Trophoblast cell (in vitro differentiated cells and primary cell): ENCODE measurements at regions not wholly inside any gene's neighbourhood (a gene's known extent, or its start where the extent isn't known, plus 50 kb on each side); places are given as distances from the start of the nearest gene placed in this dataset.
"Not testable (repeated sequence)": the region's sequence is repeated elsewhere in the genome, so short reads cannot be mapped to it uniquely, and the experiment has no call there.

Experiments used
- DNase-seq, 2 donors: peaks; one replicate each; pipeline ENCODE4 v3.0.0-alpha.2; 2016
- H2AFZ ChIP-seq: 2 replicates; pipeline ENCODE4 v1.6.1; 2013; ENCODE audit warnings: low read length, moderate library complexity, mild to moderate bottlenecking; ENCODE audit not compliant: insufficient read depth, poor library complexity
- H2AK5ac ChIP-seq: 2 replicates; pipeline ENCODE4 v1.6.1; 2013; ENCODE audit warnings: mild to moderate bottlenecking, low read length
- H2BK120ac ChIP-seq: 2 replicates; pipeline ENCODE4 v1.6.1; 2013; ENCODE audit warnings: low read length, mild to moderate bottlenecking, moderate library complexity; ENCODE audit not compliant: insufficient read depth, poor library complexity
- H2BK12ac ChIP-seq: 2 replicates; pipeline ENCODE4 v1.6.1; 2013; ENCODE audit warnings: mild to moderate bottlenecking, low read length, moderate library complexity
- H2BK5ac ChIP-seq: 2 replicates; pipeline ENCODE4 v1.6.1; 2013; ENCODE audit warnings: low read length, low read depth, moderate library complexity, mild to moderate bottlenecking; ENCODE audit not compliant: poor library complexity
- H3K14ac ChIP-seq: 2 replicates; pipeline ENCODE4 v1.6.1; 2013; ENCODE audit warnings: mild to moderate bottlenecking, low read length
- H3K18ac ChIP-seq: 2 replicates; pipeline ENCODE4 v1.6.1; 2013; ENCODE audit warnings: mild to moderate bottlenecking, low read length
- H3K23ac ChIP-seq: 2 replicates; pipeline ENCODE4 v1.6.1; 2013; ENCODE audit warnings: low read length
- H3K27ac ChIP-seq: 2 replicates; pipeline ENCODE4 v1.5.1; 2013; ENCODE audit warnings: low read depth, mild to moderate bottlenecking, inconsistent platforms, low read length, moderate library complexity
- H3K27me3 ChIP-seq: 2 replicates; pipeline ENCODE4 v1.6.1; 2013; ENCODE audit warnings: inconsistent platforms, mild to moderate bottlenecking, low read length, moderate library complexity; ENCODE audit not compliant: insufficient read depth
- H3K36me3 ChIP-seq, 2 experiments: 1 replicate in 1 of 2; 2 replicates in 1 of 2; pipeline ENCODE4 v1.6.1; 2013; ENCODE audit warnings: low read length in 2 of 2, mild to moderate bottlenecking in 2 of 2, moderate library complexity in 1 of 2; ENCODE audit not compliant: insufficient read depth in 2 of 2, control insufficient read depth in 1 of 2
- H3K4ac ChIP-seq: 2 replicates; pipeline ENCODE4 v1.6.1; 2013; ENCODE audit warnings: low read depth, mild to moderate bottlenecking, low read length, moderate library complexity
- H3K4me1 ChIP-seq, 2 experiments: 1 replicate in 1 of 2; 2 replicates in 1 of 2; pipeline ENCODE4 v1.6.1; 2013; ENCODE audit warnings: low read length in 2 of 2, mild to moderate bottlenecking in 2 of 2, moderate library complexity in 1 of 2; ENCODE audit not compliant: insufficient read depth in 2 of 2, control insufficient read depth in 1 of 2
- H3K4me2 ChIP-seq: 2 replicates; pipeline ENCODE4 v1.6.1; 2013; ENCODE audit warnings: inconsistent platforms, mild to moderate bottlenecking, low read length, moderate library complexity
- H3K4me3 ChIP-seq: 2 replicates; pipeline ENCODE4 v1.5.1; 2013; ENCODE audit warnings: mild to moderate bottlenecking, low read depth, low read length, inconsistent platforms
- H3K79me1 ChIP-seq: one replicate; pipeline ENCODE4 v1.6.1; 2013; ENCODE audit warnings: low read length
- H3K79me2 ChIP-seq: 2 replicates; pipeline ENCODE4 v1.6.1; 2013; ENCODE audit warnings: low read length, mild to moderate bottlenecking; ENCODE audit not compliant: control insufficient read depth, insufficient read depth, poor library complexity
- H3K9ac ChIP-seq: 2 replicates; pipeline ENCODE4 v1.6.1; 2013; ENCODE audit warnings: mild to moderate bottlenecking, low read length
- H3K9me3 ChIP-seq: 2 replicates; pipeline ENCODE4 v1.6.1; 2013; ENCODE audit warnings: low read depth, mild to moderate bottlenecking, control low read depth, inconsistent platforms, low read length; ENCODE audit not compliant: insufficient read depth
- H4K12ac ChIP-seq: 2 replicates; pipeline ENCODE4 v1.6.1; 2013; ENCODE audit warnings: low read depth, mild to moderate bottlenecking, low read length, moderate library complexity
- H4K8ac ChIP-seq: 2 replicates; pipeline ENCODE4 v1.6.1; 2013; ENCODE audit warnings: low read depth, mild to moderate bottlenecking, low read length, moderate library complexity
- H4K91ac ChIP-seq: one replicate; pipeline ENCODE4 v1.6.1; 2013; ENCODE audit warnings: low read depth, mild to moderate bottlenecking, low read length, moderate library complexity
- WGBS: extraction: QIAGEN DNeasy Blood & Tissue Kit; methylation state at CpG from one replicate; pipeline ENCODE4 v1.1.7; 2013; ENCODE audit warnings: missing lambda C conversion rate; ENCODE audit not compliant: insufficient read length, insufficient coverage; ENCODE audit errors: extremely low coverage; 5-methylcytosine and 5-hydroxymethylcytosine counted together

GRCh38 chr2:87505909-87506308 lies 242.0 kb upstream of the PLGLB2 start:
- WGBS = no CpG with 5 or more reads among the region's 3 CpGs
- not testable (repeated sequence) for H3K4me3 ChIP-seq

GRCh38 chr2:87507378-87508348 lies 240.2 kb upstream of the PLGLB2 start:
- not testable (repeated sequence) for H2BK120ac ChIP-seq, H3K4ac ChIP-seq, H2AK5ac ChIP-seq, H3K18ac ChIP-seq, DNase-seq, H2BK12ac ChIP-seq, H3K4me3 ChIP-seq, H3K9me3 ChIP-seq, H4K12ac ChIP-seq, H3K79me2 ChIP-seq, H3K4me2 ChIP-seq, H3K27me3 ChIP-seq, H3K27ac ChIP-seq, H4K91ac ChIP-seq, H3K9ac ChIP-seq, H3K23ac ChIP-seq, H2AFZ ChIP-seq, H3K36me3 ChIP-seq, H3K4me1 ChIP-seq, H2BK5ac ChIP-seq, H4K8ac ChIP-seq, H3K79me1 ChIP-seq, H3K14ac ChIP-seq
- no CpG with 5 or more reads among the region's 13 CpGs for WGBS

More at GRCh38 chr2:87505909-87506308, 242.0 kb upstream of the PLGLB2 start:
- not testable (repeated sequence) for H3K14ac ChIP-seq, H4K91ac ChIP-seq, H2BK12ac ChIP-seq, H3K9me3 ChIP-seq, H3K27ac ChIP-seq, DNase-seq, H3K79me2 ChIP-seq, H3K36me3 ChIP-seq, H3K9ac ChIP-seq, H4K8ac ChIP-seq, H3K4me2 ChIP-seq, H2BK120ac ChIP-seq, H3K79me1 ChIP-seq, H3K27me3 ChIP-seq, H3K4ac ChIP-seq, H2AFZ ChIP-seq, H2BK5ac ChIP-seq, H2AK5ac ChIP-seq, H4K12ac ChIP-seq, H3K4me1 ChIP-seq, H3K18ac ChIP-seq, H3K23ac ChIP-seq

GRCh38 chr2:87511195-87511778 lies 236.6 kb upstream of the PLGLB2 start:
- H2AFZ ChIP-seq, H3K4ac ChIP-seq, H3K79me2 ChIP-seq, H3K4me3 ChIP-seq, H3K27me3 ChIP-seq, H4K12ac ChIP-seq, H3K4me2 ChIP-seq, DNase-seq, H2BK12ac ChIP-seq, H3K9ac ChIP-seq, H3K4me1 ChIP-seq, H3K23ac ChIP-seq, H2BK120ac ChIP-seq, H2AK5ac ChIP-seq, H4K8ac ChIP-seq, H3K36me3 ChIP-seq, H3K9me3 ChIP-seq, H3K79me1 ChIP-seq, H4K91ac ChIP-seq, H3K27ac ChIP-seq, H3K14ac ChIP-seq, H2BK5ac ChIP-seq, H3K18ac ChIP-seq: not testable (repeated sequence)
- no CpG with 5 or more reads among the region's 8 CpGs for WGBS

- H3K27me3 ChIP-seq, H3K4me3 ChIP-seq, H3K18ac ChIP-seq, DNase-seq, H4K91ac ChIP-seq, H3K9ac ChIP-seq, H3K14ac ChIP-seq, H2BK120ac ChIP-seq, H2AFZ ChIP-seq, H3K4me1 ChIP-seq, H3K36me3 ChIP-seq, H4K12ac ChIP-seq, H3K4me2 ChIP-seq, H3K9me3 ChIP-seq, H2BK5ac ChIP-seq, H3K4ac ChIP-seq, H2BK12ac ChIP-seq, H2AK5ac ChIP-seq, H3K23ac ChIP-seq, H3K79me2 ChIP-seq, H3K27ac ChIP-seq, H3K79me1 ChIP-seq, H4K8ac ChIP-seq: not testable (repeated sequence)
- no CpG with 5 or more reads among the region's 6 CpGs for WGBS
These were observed 234.9 kb upstream of the PLGLB2 start for GRCh38 chr2:87512864-87513530.
